NCI-H128 (cell line): ENCODE measurements at regions not wholly inside any gene's neighbourhood (a gene's known extent, or its start where the extent isn't known, plus 50 kb on each side); places are given as distances from the start of the nearest gene placed in this dataset.

Experiments
- DNase-seq: peaks from one replicate; lab custom pipeline; 2025; ENCODE audit not compliant: unreplicated experiment; lab: John Stamatoyannopoulos, UW

DNA sequence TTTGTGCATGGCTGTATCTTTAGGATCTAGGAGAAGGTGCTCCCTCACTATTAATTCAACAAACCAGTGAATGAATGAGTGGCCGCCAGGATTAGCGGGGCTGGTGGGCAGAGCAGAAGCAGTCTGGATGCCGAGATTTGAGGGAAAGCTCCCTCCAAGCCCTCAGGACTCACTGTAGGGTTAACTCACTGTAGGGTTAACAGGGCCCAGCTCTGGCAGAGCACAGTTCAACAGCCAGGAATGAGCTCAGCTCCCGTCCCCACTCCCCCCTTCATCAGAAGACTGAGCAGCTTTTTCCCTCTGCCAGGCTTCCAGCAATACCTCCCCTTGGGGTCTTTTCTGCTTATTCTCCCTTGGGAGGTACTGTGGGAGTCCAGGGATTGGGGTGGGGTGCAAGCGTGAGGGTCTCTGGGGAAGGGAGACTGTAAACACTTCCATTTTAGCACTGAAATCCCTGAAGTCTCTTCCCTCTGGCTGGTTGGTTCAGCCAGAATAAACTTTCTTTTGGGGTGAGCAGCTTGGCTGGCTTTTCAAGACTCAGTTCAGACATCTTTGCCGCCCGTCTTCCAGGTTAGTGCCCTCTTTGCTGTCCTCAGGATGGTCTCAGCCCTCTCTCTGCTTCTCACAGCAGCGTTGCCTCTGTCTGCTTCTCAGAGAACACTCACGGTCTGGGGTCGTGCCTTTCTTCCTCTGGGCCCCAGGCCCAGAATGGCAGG is 53.7 kb upstream of the WSB1 start:
- DNase-seq: no peak

DNA sequence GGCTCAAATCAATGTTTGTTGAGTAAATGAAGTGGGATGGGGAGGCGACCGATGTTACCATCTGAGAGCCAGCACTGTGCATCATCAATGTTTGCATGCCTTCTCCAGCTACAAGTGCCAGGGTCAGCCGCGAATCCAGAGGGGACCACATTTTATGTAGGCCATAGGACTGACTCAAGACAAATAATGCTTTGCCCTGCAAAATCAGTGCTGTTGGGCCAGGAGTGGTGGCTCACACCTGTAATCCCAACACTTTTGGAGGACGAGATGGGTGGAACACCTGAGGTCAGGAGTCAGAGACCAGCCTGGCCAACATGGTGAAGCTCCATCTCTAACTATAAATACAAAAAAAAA is 53.1 kb upstream of the WSB1 start:
- no peak for DNase-seq

GRCh38 chr17:27241346-27241946 is 52.5 kb upstream of the WSB1 start:
- DNase-seq: no peak

GRCh38 chr17:27242951-27243350 is 51.0 kb upstream of the WSB1 start:
- no peak for DNase-seq

- no peak for DNase-seq
Observed at GRCh38 chr17:27244011-27244410, 49.9 kb upstream of the WSB1 start.
